Panc1 (cell line): ENCODE measurements at regions not wholly inside any gene's neighbourhood (a gene's known extent, or its start where the extent isn't known, plus 50 kb on each side); places are given as distances from the start of the nearest gene placed in this dataset.

Experiments
- ATAC-seq: fragments of 200-7000 bp; cut with Tn5 transposase; 2 replicates; pipeline ENCODE4 v1.9.1; 2020; ENCODE audit warnings: mild to moderate bottlenecking, moderate library complexity
- BruUV-seq: library from RNA; stranded (reverse); fragments of 400-500 nt; replicated peaks from 2 replicates; lab custom pipeline; 2021; lab: Mats Ljungman, UMichigan
- CTCF ChIA-PET: fragments of 300-600 bp; sonication (Branson Sonifier 250); formaldehyde crosslinking; loops from one replicate; lab custom pipeline; 2022; ENCODE audit warnings: antibody characterized with exemption; lab: Charles Lee
- POLR2A ChIA-PET: fragments of 300-600 bp; sonication (Branson Sonifier 250); formaldehyde crosslinking; loops from one replicate; lab custom pipeline; 2022; ENCODE audit warnings: antibody characterized with exemption; lab: Charles Lee
- DNase-seq: peaks from one replicate; pipeline ENCODE4 v3.0.0-alpha.2; 2010; ENCODE audit warnings: low read depth, low spot score
- H3K27ac ChIP-seq: 2 replicates; pipeline ENCODE4 v1.5.1; 2011; ENCODE audit warnings: mild to moderate bottlenecking, low read length, inconsistent platforms
- H3K27me3 ChIP-seq: fragments of 200-500 bp; sonication (Bioruptor generic); 2 replicates; pipeline ENCODE4 v1.6.0; 2014; ENCODE audit warnings: low read length, inconsistent platforms; ENCODE audit not compliant: control insufficient read depth, insufficient read depth
- H3K36me3 ChIP-seq: fragments of 200-500 bp; sonication (Bioruptor generic); 2 replicates; pipeline ENCODE4 v1.5.1; 2014; ENCODE audit warnings: inconsistent platforms, mild to moderate bottlenecking, low read length, moderate library complexity; ENCODE audit not compliant: control insufficient read depth, insufficient read depth
- H3K4me1 ChIP-seq: 2 replicates; pipeline ENCODE4 v1.5.1; 2011; ENCODE audit warnings: inconsistent platforms, mild to moderate bottlenecking, low read length, moderate library complexity; ENCODE audit not compliant: control insufficient read depth, insufficient read depth
- H3K4me3 ChIP-seq, 2 experiments: 2 replicates each; pipeline ENCODE4 v1.5.1; 2011 to 2012; ENCODE audit warnings: low read depth in 2 of 2, low read length in 2 of 2, mild to moderate bottlenecking in 2 of 2, inconsistent platforms in 1 of 2, moderate library complexity in 1 of 2
- H3K9me3 ChIP-seq: fragments of 200-500 bp; sonication (Bioruptor generic); 2 replicates; pipeline ENCODE4 v1.5.1; 2014; ENCODE audit warnings: low read depth, mild to moderate bottlenecking, inconsistent platforms, low read length, moderate library complexity; ENCODE audit not compliant: control insufficient read depth, insufficient read depth
- CTCF ChIP-seq: fragments of 450-650 bp; IDR thresholded peaks from 2 replicates; pipeline ENCODE4 v1.5.1; 2017; ENCODE audit warnings: mild to moderate bottlenecking
- POLR2AphosphoS5 ChIP-seq: IDR thresholded peaks from 2 replicates; pipeline ENCODE4 v1.6.1; 2012; ENCODE audit warnings: mild to moderate bottlenecking, low read depth, low read length, moderate library complexity
- REST ChIP-seq, 2 experiments: IDR thresholded peaks; 2 replicates each; pipeline ENCODE4 v1.6.1; 2011 to 2012; ENCODE audit warnings: low read depth in 2 of 2, control low read depth in 1 of 2, low read length in 1 of 2, mild to moderate bottlenecking in 1 of 2, moderate library complexity in 1 of 2; ENCODE audit not compliant: insufficient read depth in 1 of 2
- SIN3A ChIP-seq: IDR thresholded peaks from 2 replicates; pipeline ENCODE4 v1.6.1; 2012; ENCODE audit warnings: low read depth, mild to moderate bottlenecking, low read length, moderate library complexity, borderline replicate concordance; ENCODE audit not compliant: insufficient read depth
- TCF7L2 ChIP-seq: IDR thresholded peaks from 2 replicates; pipeline ENCODE4 v1.6.1; 2011; ENCODE audit warnings: mild to moderate bottlenecking, low read depth, low read length, inconsistent platforms
- in situ Hi-C: cut with HindIII; loops from 2 replicates; pipeline ENCODE4 v1.10.0; 2016; ENCODE audit warnings: low sequenced_read_pairs, low pct_unique_long_range_greater_than_20kb
- intact Hi-C: fragments of 100-400 bp; cut with micrococcal nuclease; formaldehyde crosslinking; loops from one replicate; pipeline ENCODE4 v1.10.0; 2022; ENCODE audit not compliant: unreplicated experiment

- BruUV-seq = no TSS peak
- Histone ChIP-seq H3K27ac (no peak overlapping the region), H3K4me1 (no peaks in the 10 kb centered on the region), H3K36me3 (no peaks in the 10 kb centered on the region), H3K4me3 (no peak overlapping the region), H3K9me3 (no peaks in the 10 kb centered on the region), H3K27me3 (no peaks in the 10 kb centered on the region)
- ChIA-PET POLR2A (interaction anchor here (0.7 to 0.8 kb wide), 2 partner anchors 173 to 629 kb away, joined by 4 to 6 read pairs; no protein-coding TSS in a partner anchor), CTCF (no interaction called here)
- DNase-seq (no peak), ATAC-seq (no peak)
- intact Hi-C loops = no loop called here
- TF ChIP-seq SIN3A (no peak), CTCF (no peak), REST (IDR thresholded peaks at IDR 0.05; ENCODE audit: insufficient read depth in 1 of 2, low read depth in 2 of 2, low read length in 1 of 2) (no peak), POLR2AphosphoS5 (no peak), TCF7L2 (no peak)
- in situ Hi-C loops = no loop called here
These were observed 505.6 kb downstream of the IRX1 start for GRCh38 chr5:4101189-4101588.

GRCh38 chr5:4104831-4105597 is 509.4 kb downstream of the IRX1 start:
- no peaks in the 10 kb centered on the region for H3K9me3 ChIP-seq
- in situ Hi-C loops = no loop called here
- no peak overlapping the region for H3K27ac ChIP-seq
- intact Hi-C loops = no loop called here
- DNase-seq (no peak), ATAC-seq (no peak)
- H3K36me3 ChIP-seq = no peaks in the 10 kb centered on the region
- BruUV-seq = no TSS peak
- no peaks in the 10 kb centered on the region for H3K4me1 ChIP-seq
- H3K4me3 ChIP-seq = no peak overlapping the region
- TF ChIP-seq TCF7L2 (no peak), CTCF (no peak), SIN3A (no peak), REST (IDR thresholded peaks at IDR 0.05; ENCODE audit: insufficient read depth in 1 of 2, low read depth in 2 of 2, low read length in 1 of 2) (no peak), POLR2AphosphoS5 (no peak)
- ChIA-PET POLR2A (no interaction called here), CTCF (no interaction called here)
- H3K27me3 ChIP-seq = no peaks in the 10 kb centered on the region
